ENCODE measurements at regions not wholly inside any gene's neighbourhood (a gene's known extent, or its start where the extent isn't known, plus 50 kb on each side); places are given as distances from the start of the nearest gene placed in this dataset.
"Not testable (repeated sequence)": the region's sequence is repeated elsewhere in the genome, so short reads cannot be mapped to it uniquely, and the experiment has no call there.

DNA sequence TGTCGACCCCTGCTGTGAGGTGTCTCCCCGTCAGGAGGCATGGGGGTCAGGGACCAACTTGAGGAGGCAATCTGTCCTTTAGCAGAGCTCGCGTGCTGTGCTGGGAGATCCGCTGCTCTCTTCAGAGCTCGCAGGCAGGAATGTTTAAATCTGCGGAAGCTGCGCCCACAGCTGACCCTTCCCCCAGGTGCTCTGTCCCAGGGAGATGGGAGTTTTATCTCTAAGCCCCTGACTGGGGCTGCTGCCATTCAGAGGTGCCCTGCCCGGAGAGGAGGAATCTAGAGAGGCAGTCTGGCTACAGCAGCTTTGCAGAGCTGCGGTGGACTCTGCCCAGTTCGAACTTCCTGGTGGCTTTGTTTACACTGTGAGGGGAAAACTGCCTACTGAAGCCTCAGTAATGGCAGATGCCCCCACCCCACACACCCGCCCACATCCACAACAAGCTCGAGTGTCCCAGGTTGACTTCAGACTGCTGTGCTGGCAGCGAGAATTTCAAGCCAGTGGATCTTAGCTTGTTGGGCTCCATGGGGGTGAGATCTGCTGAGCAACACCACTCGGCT is 133.1 kb downstream of the CENPC start:
- DNase-seq: not testable (repeated sequence)

DNA sequence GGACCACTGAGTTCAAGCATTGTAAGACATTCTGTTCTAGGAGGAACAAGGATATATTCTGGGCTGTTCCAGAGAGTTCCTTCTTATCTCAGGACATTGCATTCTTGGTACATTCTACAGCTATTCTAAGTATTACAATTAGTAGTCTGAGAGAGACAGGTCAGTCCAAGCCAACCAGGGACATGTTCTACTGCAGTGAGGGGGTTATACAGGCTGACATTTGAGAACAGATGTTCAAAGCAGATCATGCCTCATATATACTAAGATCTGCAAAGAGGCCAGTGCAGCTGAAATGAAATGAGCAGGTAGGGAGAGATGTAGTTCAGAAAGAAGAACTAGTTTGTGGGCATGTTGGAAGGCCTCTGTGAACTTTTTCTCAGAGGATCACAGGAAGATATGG is 142.0 kb downstream of the CENPC start:
- no peak for DNase-seq

DNA sequence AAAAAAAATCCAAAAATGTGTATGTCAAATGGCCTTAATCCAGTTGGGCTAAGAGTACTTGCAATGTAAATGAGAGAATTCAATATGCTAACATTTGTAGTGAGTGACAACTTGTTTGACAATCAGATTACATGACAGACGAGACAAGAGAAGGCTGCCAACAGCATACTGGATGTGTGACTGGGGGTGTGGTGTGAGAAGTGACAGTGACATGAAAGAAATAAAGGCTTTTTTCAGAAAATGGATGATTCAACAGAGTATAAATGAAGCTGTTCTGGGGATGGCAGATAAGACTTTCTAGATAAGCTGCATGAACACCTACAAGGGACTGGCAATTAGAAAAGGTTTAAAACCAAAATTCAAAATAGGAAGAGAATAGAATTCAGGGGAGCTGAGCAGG is 143.4 kb downstream of the CENPC start:
- no peak for DNase-seq

DNA sequence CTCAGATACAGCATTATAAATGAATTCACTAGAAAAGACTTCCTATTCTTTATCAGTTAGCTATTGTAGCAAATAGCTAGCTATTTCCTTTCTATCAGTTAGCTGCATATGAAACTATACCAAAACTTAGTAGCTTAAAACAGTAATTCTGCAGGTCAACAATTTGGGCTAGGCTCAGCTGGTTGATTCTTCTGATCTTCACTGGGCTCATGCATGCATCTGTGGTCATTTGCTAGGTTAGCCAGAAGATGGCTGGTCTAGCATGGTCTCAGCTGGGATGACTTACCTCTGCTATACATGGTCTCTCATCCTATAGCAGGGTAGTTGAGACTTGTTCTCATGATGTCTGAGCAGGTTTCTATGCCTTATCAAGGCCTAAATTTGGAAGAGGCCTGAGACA is 147.4 kb downstream of the CENPC start:
- no peak for DNase-seq

DNA sequence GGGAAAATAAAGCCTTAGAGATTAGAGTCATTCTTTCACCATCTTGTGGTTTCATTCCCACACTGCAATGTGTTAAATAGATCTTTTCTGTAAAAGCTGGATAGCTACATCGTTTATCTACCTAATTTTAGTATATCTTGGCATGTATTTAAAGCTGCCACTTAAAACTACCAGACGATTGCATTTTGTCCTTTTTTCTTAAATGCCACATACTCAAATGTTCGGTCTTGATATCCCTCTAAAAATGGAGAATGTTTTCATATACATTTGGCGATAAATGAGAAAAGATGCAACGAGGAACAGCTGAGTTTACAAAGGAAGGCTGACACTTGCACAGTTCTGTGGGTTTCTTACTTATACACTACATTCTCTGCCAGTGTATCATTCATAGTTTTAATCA is 148.3 kb downstream of the CENPC start:
- no peak for DNase-seq

DNA sequence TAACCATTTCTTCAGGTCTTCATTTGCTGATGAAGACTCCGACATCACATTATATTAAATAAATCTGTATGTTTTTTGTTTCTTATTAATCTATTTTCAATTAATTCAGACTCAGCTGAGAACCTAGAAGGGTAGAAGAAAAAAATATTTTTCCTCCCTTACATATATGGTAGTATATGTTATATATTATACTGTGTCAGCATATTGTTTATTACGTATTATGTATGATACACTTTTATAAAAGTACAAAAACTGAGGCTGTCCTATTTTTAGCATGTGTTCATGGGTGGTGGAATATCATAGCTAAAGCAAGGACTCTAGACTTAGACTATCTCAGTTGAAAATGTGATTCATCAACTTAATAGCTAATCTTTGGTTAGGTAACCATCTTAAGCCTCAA is 149.3 kb downstream of the CENPC start:
- no peak for DNase-seq

DNA sequence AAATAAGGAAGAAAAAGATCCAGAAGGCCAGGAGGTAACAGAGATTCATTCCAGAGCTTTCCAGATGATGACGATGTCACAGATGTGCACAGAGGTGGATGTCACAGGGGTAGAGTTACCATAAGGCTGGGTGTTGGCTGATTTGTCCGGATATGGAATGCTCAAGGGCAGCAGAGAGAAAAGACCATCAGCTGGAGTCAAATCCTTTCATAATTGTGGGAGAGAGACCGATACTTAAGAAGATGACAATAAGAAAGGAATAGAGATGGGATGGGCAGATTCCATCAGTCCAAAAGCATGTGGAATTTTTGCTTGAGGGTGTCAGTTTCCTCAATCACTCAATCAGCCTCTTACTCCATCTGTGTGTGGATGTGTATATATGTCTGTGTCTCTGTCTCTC is 150.4 kb downstream of the CENPC start:
- DNase-seq: no peak

DNA sequence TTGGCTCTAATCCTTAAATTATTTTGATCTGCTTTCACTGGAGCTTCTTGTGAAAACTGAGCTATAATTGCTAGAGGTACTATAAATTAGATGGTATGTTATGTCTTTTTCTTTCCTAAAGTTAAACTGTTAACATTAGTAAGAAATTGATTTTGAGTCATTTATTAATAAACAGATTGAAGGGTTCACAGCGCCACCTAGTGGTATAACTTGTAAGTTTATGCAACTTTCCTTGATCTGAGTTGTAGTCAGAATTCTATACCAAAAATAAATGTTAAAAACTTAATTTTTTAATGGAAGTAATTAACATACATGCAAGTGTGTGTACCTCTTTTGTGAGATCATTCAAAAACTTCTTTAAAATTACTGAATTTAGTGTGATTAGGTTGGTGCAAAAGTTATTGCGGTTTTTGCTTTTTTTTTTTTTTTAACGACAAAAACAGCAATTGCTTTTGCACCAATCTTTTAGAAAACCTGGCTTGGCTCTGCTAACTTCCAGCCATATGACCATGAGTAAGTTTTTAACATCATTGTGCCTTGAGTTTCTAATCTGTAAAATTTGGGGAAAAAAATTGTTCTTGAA is 151.5 kb downstream of the CENPC start:
- DNase-seq: no peak

DNA sequence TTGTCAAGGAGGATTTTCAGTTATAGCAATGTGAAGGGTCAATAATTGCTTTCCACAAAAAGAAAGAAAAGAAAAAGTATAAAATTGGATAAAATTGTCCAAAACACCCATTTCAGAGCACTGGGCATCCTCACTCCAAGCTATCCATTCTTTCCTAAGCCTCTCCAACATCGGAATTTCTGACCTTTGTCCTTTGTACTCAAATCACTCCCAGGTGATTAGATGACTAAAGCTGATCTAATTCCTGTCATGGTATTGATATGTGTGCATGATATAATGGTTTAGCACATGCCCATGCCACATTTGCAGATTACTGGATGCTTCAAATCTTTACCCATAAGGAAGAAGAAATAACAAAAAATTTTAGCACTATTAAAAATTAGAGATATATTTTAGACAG is 152.3 kb downstream of the CENPC start:
- no peak for DNase-seq

DNA sequence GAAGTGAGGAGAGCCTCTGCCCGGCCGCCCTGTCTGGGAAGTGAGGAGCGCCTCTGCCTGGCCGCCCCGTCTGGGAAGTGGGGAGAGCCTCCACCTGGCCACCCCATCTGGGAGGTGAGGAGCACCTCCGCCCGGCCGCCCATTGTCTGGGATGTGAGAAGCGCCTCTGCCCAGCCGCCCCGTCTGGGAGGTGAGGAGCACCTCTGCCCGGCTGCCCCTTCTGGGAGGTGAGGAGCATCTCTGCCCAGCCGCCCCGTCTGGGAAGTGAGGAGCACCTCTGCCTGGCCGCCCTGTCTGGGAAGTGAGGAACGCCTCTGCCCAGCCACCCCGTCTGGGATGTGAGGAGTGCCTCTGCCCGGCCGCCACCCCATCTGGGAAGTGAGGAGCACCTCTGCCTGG is 163.9 kb downstream of the CENPC start:
- not testable (repeated sequence) for DNase-seq

DNA sequence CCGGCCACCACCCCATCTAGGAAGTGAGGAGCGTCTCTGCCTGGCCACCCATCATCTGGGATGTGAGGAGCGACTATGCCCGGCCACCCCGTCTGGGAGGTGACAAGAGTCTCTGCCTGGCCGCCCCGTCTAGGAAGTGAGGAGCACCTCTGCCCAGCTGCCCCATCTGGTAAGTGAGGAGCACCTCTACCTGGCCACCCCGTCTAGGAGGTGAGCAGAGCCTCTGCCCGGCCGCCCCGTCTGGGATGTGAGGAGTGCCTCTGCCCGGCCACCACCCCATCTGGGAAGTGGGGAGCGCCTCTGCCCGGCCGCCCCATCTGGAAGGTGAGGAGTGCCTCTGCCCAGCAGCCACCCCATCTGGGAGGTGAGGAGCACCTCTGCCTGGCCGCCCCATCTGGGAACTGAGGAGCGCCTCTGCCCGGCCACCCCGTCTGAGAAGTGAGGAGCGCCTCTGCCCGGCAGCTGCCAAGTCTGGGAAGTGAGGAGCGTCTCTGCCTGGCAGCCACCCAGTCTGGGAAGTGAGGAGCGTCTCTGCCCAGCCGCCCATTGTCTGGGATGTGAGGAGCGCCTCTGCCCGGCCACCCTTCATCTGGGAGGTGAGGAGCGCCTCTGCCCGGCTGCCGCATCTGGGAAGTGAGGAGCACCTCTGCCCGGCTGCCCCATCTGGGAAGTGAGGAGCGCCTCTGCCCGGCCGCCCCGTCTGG is 164.4 kb downstream of the CENPC start:
- not testable (repeated sequence) for DNase-seq

DNA sequence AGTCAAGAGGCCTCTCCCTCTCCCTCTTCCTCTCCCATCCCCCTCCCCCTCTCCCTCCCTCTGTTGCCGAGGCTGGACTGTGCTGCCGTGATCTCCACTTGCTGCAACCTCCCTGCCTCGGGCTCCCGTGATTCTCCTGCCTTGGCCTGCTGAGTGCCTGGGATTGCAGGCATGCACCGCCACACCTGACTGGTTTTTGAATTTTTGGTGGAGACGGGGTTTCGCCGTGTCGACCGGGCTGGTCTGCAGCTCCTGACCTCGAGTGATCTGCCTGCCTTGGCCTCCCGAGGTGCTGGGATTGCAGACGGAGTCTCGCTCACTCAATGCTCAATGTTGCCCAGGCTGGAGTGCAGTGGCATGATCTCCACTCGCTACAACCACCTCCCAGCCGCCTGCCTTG is 165.1 kb downstream of the CENPC start:
- DNase-seq: no peak

DNA sequence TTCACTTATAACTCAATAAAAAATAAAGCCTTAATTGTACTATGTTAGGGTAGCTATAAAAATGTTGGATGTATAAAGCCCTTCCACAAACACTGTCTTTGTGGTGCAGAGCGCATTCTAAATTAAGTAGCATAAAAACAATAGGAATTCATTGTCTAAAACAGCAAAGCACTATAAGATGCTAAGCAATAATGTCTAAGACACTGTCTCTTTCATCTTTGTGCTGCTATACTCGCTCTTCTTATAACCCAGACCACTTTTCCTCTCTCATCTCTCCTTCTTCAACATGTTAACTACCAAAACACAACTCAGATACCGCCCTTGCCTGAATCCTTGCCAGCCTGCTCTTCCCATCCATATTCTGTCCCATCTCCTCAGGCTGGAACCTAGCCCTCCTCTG is 170.0 kb downstream of the CENPC start:
- no peak for DNase-seq

DNA sequence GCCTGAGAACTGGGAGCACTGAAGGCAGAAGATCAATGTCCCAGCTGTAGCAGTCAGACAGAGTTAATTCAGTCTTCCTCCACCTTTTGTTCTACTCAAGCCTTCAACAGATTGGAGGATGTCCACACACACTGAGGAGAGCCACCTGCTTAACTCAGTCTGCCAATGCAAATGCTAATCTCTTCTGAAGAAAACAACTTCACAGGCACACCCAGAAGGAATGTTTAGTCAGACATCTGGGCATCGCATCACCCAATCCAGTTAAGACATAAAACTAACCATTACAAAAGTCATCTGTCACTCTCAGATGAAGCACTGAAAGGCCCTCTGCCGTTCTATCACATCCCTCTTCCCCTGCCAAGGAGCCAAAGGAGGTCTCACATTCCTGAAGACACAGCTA is 173.7 kb downstream of the CENPC start:
- DNase-seq: no peak

DNA sequence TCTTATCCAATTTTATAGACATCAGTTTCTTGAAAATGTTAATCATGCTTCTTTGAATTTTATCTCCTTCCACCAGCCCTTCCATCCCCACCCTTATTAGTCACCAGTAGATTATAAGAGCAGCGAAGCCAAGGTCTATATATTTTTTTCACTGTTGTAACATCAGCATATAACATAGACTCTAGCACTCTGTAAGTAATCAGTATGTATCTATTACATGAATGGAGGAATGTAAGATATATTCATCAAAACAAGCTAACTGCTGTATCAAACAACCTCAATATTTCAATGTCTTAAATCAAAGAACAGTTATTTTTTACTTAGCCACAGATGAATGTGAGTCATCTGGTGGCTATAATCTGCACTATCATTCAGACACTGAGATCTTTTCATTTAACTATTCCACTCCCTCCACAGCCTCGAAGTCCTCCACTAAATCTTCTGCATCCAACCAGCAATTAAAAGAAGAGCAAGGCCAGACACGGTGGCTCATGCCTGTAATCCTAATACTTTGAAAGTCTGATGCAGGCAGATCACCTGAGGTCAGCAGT is 178.9 kb downstream of the CENPC start:
- DNase-seq: no peak

DNA sequence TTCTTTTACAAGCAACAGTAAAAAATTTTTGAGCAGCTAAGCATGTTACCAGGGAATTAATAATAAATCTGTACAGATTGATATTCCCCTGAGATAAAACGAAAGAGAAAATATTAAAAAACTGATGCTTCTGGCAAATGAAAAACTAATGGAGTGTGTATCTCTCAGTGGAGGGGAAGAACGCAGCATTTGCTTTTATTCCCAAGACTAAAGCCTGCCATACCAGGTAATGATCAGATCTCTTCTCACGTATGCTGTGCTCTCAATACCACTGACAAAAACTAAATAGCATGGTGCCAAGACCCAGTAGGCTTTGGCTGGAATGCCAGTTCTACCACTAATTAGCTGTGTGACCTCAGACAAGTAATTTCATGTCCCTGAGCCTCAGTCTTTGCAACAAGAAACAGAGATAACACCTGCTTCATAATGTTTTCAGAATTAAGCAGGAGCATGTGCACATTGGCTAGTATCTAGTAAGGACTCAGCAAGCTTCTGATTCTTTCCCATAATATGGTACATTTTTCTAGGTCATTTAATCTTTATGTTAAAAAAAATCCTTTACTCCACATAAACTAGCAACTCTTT is 179.6 kb downstream of the CENPC start:
- DNase-seq: no peak

DNA sequence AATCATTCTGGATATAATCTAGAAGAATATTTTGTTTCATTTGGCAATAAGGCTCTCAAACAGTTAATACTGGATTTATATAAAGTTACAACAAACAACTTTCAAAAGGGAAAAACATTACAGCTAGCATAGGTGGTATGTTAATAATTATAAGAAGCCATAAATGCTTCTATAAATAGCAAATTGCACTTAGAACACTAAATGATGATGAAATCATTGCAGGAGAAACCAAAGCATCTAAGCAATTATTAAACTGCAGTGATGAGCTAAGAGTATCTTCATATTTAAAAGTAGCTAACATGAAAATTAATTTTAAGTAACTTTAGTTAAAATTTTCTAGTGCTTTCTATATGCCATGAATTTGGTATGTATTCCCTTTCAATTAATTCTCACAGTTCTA is 189.5 kb downstream of the CENPC start:
- no peak for DNase-seq

DNA sequence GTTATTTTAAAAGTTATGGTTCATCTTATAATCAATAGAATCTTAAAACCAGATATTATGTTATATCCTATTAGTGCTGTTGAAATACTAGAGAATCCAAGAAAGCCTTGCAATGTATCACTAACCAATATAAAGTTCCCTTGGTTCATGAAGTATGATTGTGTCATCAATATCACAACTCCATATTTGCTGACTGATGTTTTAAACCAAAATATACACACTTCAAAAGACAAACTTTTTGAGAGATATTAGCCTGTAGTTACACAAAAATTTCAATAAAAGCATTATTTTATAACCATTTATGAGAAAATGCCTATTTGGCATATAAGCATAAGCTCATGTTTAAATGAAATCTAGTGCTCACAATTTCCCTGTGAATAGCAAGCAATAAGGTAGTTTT is 198.6 kb downstream of the CENPC start:
- no peak for DNase-seq

DNA sequence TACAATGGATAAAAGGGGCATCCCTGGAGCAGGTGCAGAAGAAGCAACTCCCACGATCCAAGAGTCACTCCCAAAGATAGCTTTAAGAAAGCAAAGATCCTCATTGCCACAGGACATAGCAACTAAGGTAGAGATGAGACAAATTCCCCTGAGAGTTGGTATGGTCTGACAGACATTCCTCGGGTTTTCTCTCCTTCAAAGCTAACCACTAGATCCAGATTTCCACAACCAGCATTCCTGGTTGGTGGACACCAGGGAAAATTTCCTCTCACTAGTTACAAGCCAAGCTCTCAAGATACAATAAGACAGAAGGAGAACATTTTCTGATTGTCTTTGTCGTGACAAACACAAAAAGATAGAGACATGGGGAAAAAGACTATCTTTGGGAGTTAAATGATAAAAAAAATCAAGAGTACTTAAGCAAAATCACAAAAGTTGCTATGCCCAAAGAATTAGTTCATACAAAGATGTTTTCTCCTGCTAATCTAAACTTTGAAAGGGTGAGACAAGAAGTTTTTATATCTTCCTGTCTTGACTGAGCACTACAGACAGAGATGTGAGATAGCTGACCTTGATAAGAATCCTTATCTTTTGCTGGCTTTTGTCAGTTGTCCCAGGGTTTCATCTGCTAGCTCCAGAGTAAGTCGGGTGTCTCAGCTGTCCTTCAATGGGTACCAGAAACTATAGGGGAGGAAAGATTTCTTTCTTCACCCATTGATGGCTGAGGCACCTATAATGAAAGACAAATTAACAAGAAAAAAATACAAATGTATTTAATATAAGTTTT is 200.5 kb downstream of the CENPC start:
- DNase-seq: no peak

DNA sequence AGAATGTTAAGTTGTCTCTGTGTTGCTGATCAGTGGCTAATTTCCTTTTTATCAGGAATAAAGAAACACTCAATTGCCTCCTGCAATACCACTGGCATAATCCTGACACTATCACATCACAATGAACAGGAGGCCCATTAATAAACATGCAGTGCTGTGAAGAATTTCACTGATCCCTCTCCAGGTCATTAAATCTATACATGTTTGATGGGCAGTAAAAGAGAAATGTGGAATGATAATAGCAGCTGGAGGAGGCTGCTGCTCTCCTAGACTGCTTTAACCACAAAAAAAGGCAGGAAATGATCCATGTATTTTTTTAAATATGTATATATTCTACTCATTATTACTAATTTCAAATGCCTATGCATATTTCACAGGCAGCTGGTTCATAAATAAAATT is 202.1 kb downstream of the CENPC start:
- DNase-seq: no peak

DNA sequence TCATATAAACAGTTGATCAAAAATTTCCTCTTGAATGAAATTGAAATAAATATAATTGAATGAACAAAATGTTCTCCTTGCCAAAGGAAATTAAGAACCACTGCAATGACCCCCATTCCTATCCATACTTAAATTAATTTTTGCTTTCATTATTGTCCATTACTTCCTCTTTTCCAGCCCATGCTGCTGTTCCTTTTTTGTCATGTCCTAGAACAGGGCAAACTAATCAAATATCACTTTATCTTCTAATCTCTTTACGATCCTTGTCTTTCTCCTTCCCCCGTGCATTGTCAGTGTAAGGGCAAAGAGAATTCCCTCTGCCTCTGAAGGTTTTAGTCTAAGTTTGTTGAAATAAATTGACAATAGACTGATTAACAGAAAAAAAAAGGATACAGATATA is 203.0 kb downstream of the CENPC start:
- no peak for DNase-seq

DNA sequence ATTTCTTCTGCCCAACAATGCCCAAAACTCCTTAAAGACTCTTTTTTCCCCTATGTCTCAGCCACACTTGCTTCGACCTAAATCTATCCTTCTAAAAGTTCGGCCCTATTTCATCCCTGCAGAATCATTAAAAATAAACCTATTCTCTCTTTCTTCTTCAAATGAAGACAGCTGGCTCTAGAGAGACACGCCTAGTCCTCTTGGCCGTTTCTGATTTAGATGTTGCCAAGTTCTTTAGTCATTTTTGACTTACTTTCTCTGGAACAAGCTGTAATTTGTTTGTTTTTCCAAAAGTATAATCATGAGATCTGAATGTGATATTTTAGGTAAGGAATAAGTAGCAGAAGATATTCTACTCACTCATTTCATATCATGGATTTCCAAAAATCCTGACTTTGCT is 211.6 kb downstream of the CENPC start:
- no peak for DNase-seq

DNA sequence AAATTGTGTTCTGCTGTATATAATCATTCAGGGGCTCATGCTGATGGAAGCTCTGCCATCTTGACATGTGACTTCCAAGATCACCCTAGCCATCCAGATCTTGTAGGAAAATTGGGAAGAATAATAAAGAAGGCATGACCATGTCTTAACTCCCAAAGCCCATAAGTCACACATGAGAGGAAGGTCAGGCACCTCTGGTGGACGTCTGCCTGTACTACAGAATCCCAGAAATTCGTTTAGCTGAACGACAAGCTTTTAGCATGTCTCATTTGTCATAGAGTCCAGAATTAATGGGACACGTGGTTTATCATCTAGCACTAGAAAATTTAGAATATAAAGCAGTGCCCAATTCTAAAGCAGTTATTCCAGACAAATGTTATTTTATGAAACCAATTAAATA is 212.7 kb downstream of the CENPC start:
- DNase-seq: no peak
